Liver (tissue), 8 donors: ENCODE measurements at regions not wholly inside any gene's neighbourhood (a gene's known extent, or its start where the extent isn't known, plus 50 kb on each side); places are given as distances from the start of the nearest gene placed in this dataset.

Experiments
- DNase-seq: peaks from one replicate; pipeline ENCODE4 v3.0.0-alpha.2; 2017; ENCODE audit warnings: low spot score
- H3K27ac ChIP-seq, 2 donors: one replicate each; pipeline ENCODE4 v1.7.0; 2013; ENCODE audit warnings: inconsistent platforms in 2 of 2, low read length in 2 of 2, control low read depth in 1 of 2, low read depth in 1 of 2, mild to moderate bottlenecking in 1 of 2
- H3K27me3 ChIP-seq, 4 donors: one replicate each; pipeline versions ENCODE4 v1.6.1 to v1.7.0; 2013; ENCODE audit warnings: low read length in 3 of 4, inconsistent platforms in 1 of 4, mild to moderate bottlenecking in 1 of 4, moderate library complexity in 1 of 4; ENCODE audit not compliant: control insufficient read depth in 4 of 4, insufficient read depth in 4 of 4
- H3K36me3 ChIP-seq, 4 donors: one replicate each; pipeline versions ENCODE4 v1.6.1 to v1.7.0; 2013; ENCODE audit warnings: low read length in 3 of 4, mild to moderate bottlenecking in 3 of 4, low read depth in 1 of 4, moderate library complexity in 1 of 4; ENCODE audit not compliant: control insufficient read depth in 4 of 4, insufficient read depth in 3 of 4
- H3K4me1 ChIP-seq, 4 donors: one replicate each; pipeline versions ENCODE4 v1.6.1 to v1.7.0; 2013; ENCODE audit warnings: low read length in 3 of 4, mild to moderate bottlenecking in 3 of 4, moderate library complexity in 1 of 4; ENCODE audit not compliant: control insufficient read depth in 4 of 4, insufficient read depth in 4 of 4
- H3K4me3 ChIP-seq, 3 donors: one replicate each; pipeline versions ENCODE4 v1.6.1 to v1.7.0; 2013; ENCODE audit warnings: low read length in 3 of 3, control low read depth in 1 of 3, low read depth in 1 of 3, mild to moderate bottlenecking in 1 of 3
- H3K9ac ChIP-seq, 2 donors: one replicate each; pipeline ENCODE4 v1.7.0; 2013; ENCODE audit warnings: low read length in 2 of 2, mild to moderate bottlenecking in 2 of 2, moderate library complexity in 2 of 2, control low read depth in 1 of 2, low read depth in 1 of 2
- H3K9me3 ChIP-seq, 4 donors: one replicate each; pipeline versions ENCODE4 v1.6.1 to v1.7.0; 2013; ENCODE audit warnings: low read length in 3 of 4; ENCODE audit not compliant: control insufficient read depth in 4 of 4
- CTCF ChIP-seq: fragments of 150-350 bp; IDR thresholded peaks from 2 replicates; pipeline ENCODE4 v1.5.1; 2017; ENCODE audit warnings: improper control_type of control experiment, low read depth, low read length; ENCODE audit not compliant: missing input control
- EGR1 ChIP-seq, 2 donors: IDR thresholded peaks; 2 replicates each; pipeline ENCODE4 v1.6.1; 2016 to 2018; ENCODE audit warnings: antibody characterized with exemption in 2 of 2, low read depth in 2 of 2
- FOXA1 ChIP-seq: IDR thresholded peaks from 2 replicates; pipeline ENCODE4 v1.6.1; 2016; ENCODE audit warnings: antibody characterized with exemption
- FOXA2 ChIP-seq: IDR thresholded peaks from 2 replicates; pipeline ENCODE4 v1.6.1; 2016; ENCODE audit warnings: antibody characterized with exemption
- GABPA ChIP-seq, 2 donors: IDR thresholded peaks in 1 of 2; conservative IDR thresholded peaks in 1 of 2; 2 replicates each; pipeline ENCODE4 v1.6.1; 2016; ENCODE audit warnings: antibody characterized with exemption in 2 of 2, mild to moderate bottlenecking in 1 of 2, moderate library complexity in 1 of 2
- HNF4A ChIP-seq, 2 donors: conservative IDR thresholded peaks; 2 replicates each; pipeline ENCODE4 v1.6.1; 2016; ENCODE audit warnings: antibody characterized with exemption in 2 of 2, mild to moderate bottlenecking in 2 of 2
- HNF4G ChIP-seq: IDR thresholded peaks from 2 replicates; pipeline ENCODE4 v1.6.1; 2016; ENCODE audit warnings: antibody characterized with exemption
- JUND ChIP-seq, 2 donors: IDR thresholded peaks; 2 replicates each; pipeline ENCODE4 v1.6.1; 2016; ENCODE audit warnings: antibody characterized with exemption in 2 of 2
- RAD21 ChIP-seq, 2 donors: IDR thresholded peaks; 2 replicates each; pipeline ENCODE4 v1.6.1; 2016; ENCODE audit warnings: antibody characterized with exemption in 2 of 2, mild to moderate bottlenecking in 2 of 2
- REST ChIP-seq: IDR thresholded peaks from 2 replicates; pipeline ENCODE4 v1.6.1; 2016; ENCODE audit warnings: antibody characterized with exemption, mild to moderate bottlenecking
- RXRA ChIP-seq, 2 donors: IDR thresholded peaks; 2 replicates each; pipeline ENCODE4 v1.6.1; 2017 to 2018; ENCODE audit warnings: antibody characterized with exemption in 2 of 2, mild to moderate bottlenecking in 1 of 2
- SP1 ChIP-seq: IDR thresholded peaks from 2 replicates; pipeline ENCODE4 v1.6.1; 2018; ENCODE audit warnings: antibody characterized with exemption, mild to moderate bottlenecking
- TAF1 ChIP-seq: conservative IDR thresholded peaks from 2 replicates; pipeline ENCODE4 v1.6.1; 2016; ENCODE audit warnings: antibody characterized with exemption, mild to moderate bottlenecking
- WGBS: extraction: QIAGEN DNeasy Blood & Tissue Kit; methylation state at CpG from one replicate; pipeline ENCODE4 v1.1.7; 2013; 5-methylcytosine and 5-hydroxymethylcytosine counted together
- TF ChIP-seq, protein P1 (sequence below): IDR thresholded peaks from 2 replicates; pipeline ENCODE4 v1.6.1; 2016; ENCODE audit warnings: antibody characterized with exemption
- TF ChIP-seq, protein P2 (sequence below): IDR thresholded peaks from 2 replicates; pipeline ENCODE4 v1.6.1; 2016; ENCODE audit warnings: antibody characterized with exemption
- TF ChIP-seq, protein P3 (sequence below): IDR thresholded peaks from 2 replicates; pipeline ENCODE4 v1.6.1; 2016; ENCODE audit warnings: antibody characterized with exemption
- donor health status: healthy.
- donor health status: healthy.
- donor health status: healthy.
- donor health status: healthy.
- donor health status: healthy.

GRCh38 chr17:51387582-51387981 lies 127.2 kb downstream of the UTP18 start:
- no peak overlapping the region for H3K9ac ChIP-seq
- no peaks in the 10 kb centered on the region for H3K4me1 ChIP-seq
- no peak for TF ChIP-seq GABPA (IDR thresholded peaks at IDR 0.05 in 1 of 2, conservative IDR thresholded peaks at IDR 0.05 in 1 of 2)
- TF ChIP-seq, protein P1, sequence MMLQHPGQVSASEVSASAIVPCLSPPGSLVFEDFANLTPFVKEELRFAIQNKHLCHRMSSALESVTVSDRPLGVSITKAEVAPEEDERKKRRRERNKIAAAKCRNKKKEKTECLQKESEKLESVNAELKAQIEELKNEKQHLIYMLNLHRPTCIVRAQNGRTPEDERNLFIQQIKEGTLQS = no peak
- TF ChIP-seq REST = no peak
- no peak for TF ChIP-seq CTCF
- no peak for TF ChIP-seq TAF1
- TF ChIP-seq, protein P2, sequence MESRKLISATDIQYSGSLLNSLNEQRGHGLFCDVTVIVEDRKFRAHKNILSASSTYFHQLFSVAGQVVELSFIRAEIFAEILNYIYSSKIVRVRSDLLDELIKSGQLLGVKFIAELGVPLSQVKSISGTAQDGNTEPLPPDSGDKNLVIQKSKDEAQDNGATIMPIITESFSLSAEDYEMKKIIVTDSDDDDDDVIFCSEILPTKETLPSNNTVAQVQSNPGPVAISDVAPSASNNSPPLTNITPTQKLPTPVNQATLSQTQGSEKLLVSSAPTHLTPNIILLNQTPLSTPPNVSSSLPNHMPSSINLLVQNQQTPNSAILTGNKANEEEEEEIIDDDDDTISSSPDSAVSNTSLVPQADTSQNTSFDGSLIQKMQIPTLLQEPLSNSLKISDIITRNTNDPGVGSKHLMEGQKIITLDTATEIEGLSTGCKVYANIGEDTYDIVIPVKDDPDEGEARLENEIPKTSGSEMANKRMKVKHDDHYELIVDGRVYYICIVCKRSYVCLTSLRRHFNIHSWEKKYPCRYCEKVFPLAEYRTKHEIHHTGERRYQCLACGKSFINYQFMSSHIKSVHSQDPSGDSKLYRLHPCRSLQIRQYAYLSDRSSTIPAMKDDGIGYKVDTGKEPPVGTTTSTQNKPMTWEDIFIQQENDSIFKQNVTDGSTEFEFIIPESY = no peak
- TF ChIP-seq SP1 = no peak
- no peak for TF ChIP-seq JUND (IDR thresholded peaks at IDR 0.05)
- no peak for TF ChIP-seq FOXA2
- no peak for TF ChIP-seq HNF4A (conservative IDR thresholded peaks at IDR 0.05)
- no peak for TF ChIP-seq RXRA (IDR thresholded peaks at IDR 0.05)
- no peak for DNase-seq
- H3K9me3 ChIP-seq = no peaks in the 10 kb centered on the region
- WGBS = 89% methylated on average over 4 of the region's 4 CpGs
- H3K27ac ChIP-seq = no peak overlapping the region
- H3K4me3 ChIP-seq = no peak overlapping the region
- H3K27me3 ChIP-seq = peaks cover 0 to 4% (median 0%) of the 10 kb centered on the region in 4 donors
- no peaks in the 10 kb centered on the region for H3K36me3 ChIP-seq

DNA sequence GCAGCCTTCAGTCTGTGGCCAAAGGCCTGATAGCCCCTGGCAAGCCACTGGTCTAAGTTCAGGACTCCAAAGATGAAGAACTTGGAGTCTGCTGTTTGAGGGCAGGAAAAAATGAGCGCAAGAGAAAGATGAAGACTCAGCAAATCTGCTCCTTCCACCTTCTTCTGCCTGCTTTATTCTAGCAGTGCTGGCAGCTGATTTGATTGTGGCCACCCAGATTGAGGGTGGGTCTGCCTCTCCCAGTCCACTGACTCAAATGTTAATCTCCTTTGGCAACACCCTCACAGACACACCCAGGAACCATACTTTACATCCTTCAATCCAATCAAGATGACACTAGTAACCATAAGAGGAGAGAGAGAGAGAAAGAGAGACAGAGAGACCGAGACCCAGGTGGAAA lies 127.6 kb downstream of the UTP18 start:
- H3K4me3 ChIP-seq = no peak overlapping the region
- no peak for DNase-seq
- H3K9me3 ChIP-seq = no peaks in the 10 kb centered on the region
- no peaks in the 10 kb centered on the region for H3K36me3 ChIP-seq
- no peaks in the 10 kb centered on the region for H3K4me1 ChIP-seq
- TF ChIP-seq FOXA2 = no peak
- TF ChIP-seq FOXA1 = no peak
- TF ChIP-seq RXRA (IDR thresholded peaks at IDR 0.05) = no peak
- no peak for TF ChIP-seq HNF4A (conservative IDR thresholded peaks at IDR 0.05)
- TF ChIP-seq HNF4G = no peak
- TF ChIP-seq, protein P1 = no peak
- TF ChIP-seq REST = no peak
- no peak for TF ChIP-seq RAD21 (IDR thresholded peaks at IDR 0.05)
- TF ChIP-seq, protein P3, sequence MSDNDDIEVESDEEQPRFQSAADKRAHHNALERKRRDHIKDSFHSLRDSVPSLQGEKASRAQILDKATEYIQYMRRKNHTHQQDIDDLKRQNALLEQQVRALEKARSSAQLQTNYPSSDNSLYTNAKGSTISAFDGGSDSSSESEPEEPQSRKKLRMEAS = no peak
- TF ChIP-seq GABPA (IDR thresholded peaks at IDR 0.05 in 1 of 2, conservative IDR thresholded peaks at IDR 0.05 in 1 of 2) = no peak
- TF ChIP-seq EGR1 (IDR thresholded peaks at IDR 0.05; ENCODE audit: low read depth in 2 of 2) = no peak
- H3K9ac ChIP-seq = no peak overlapping the region
- H3K27me3 ChIP-seq = peaks cover 0 to 4% (median 0%) of the 10 kb centered on the region in 4 donors
- 85% methylated on average over 2 of the region's 2 CpGs for WGBS
- H3K27ac ChIP-seq = no peak overlapping the region
